Transverse colon (tissue), 3 donors: ENCODE measurements at regions not wholly inside any gene's neighbourhood (a gene's known extent, or its start where the extent isn't known, plus 50 kb on each side); places are given as distances from the start of the nearest gene placed in this dataset.

ENCODE experiments used
- CTCF ChIP-seq, 5 experiments: fragments of 200-600 bp in 3 of 5; fragments of 450-650 bp in 2 of 5; sonication (generic) in 3 of 5; IDR thresholded peaks; 1 replicate in 2 of 5; 2 replicates in 3 of 5; pipeline ENCODE4 v1.5.1; 2016 to 2017; ENCODE audit warnings: antibody characterized with exemption in 5 of 5, inconsistent platforms in 3 of 5, mild to moderate bottlenecking in 2 of 5, moderate library complexity in 1 of 5
- POLR2A ChIP-seq: fragments of 450-650 bp; IDR thresholded peaks from one replicate; pipeline ENCODE4 v1.6.1; 2016; ENCODE audit warnings: antibody characterized with exemption, mild to moderate bottlenecking, moderate library complexity

GRCh38 chr13:99639126-99639525 is 137.9 kb downstream of the TM9SF2 start:
- TF ChIP-seq POLR2A (no peak), CTCF (IDR thresholded peaks at IDR 0.05) (no peak)
